Keratinocyte (primary cell): ENCODE measurements at regions not wholly inside any gene's neighbourhood (a gene's known extent, or its start where the extent isn't known, plus 50 kb on each side); places are given as distances from the start of the nearest gene placed in this dataset.
A peak's percentile ranks its signal among the peaks of the same experiment; 100 is the strongest.

Source experiments
- DNase-seq: peaks from one replicate; pipeline ENCODE4 v3.0.0-alpha.2; 2011; ENCODE audit warnings: low read depth, missing footprints, low spot score
- FAIRE-seq: peaks from 2 replicates; lab custom pipeline; 2011; peaks lifted over from hg19 to GRCh38; lab: Jason Lieb, UNC
- H2AFZ ChIP-seq: 2 replicates; pipeline ENCODE4 v1.6.0; 2012; ENCODE audit warnings: low read length, control low read depth, inconsistent platforms; ENCODE audit not compliant: control insufficient read depth
- H3K27ac ChIP-seq: 2 replicates; pipeline ENCODE4 v1.5.1; 2011; ENCODE audit warnings: low read length; ENCODE audit not compliant: control insufficient read depth, insufficient read depth
- H3K27me3 ChIP-seq: 3 replicates; pipeline ENCODE4 v1.6.0; 2011; ENCODE audit warnings: low read length; ENCODE audit not compliant: control insufficient read depth, insufficient read depth; ENCODE audit errors: extremely low read depth
- H3K36me3 ChIP-seq, 2 experiments: 2 replicates in 1 of 2; 3 replicates in 1 of 2; pipeline ENCODE4 v1.5.1; 2011; ENCODE audit warnings: low read length in 2 of 2, mild to moderate bottlenecking in 1 of 2; ENCODE audit not compliant: control insufficient read depth in 2 of 2, insufficient read depth in 2 of 2; ENCODE audit errors: extremely low read depth in 1 of 2
- H3K4me1 ChIP-seq: 3 replicates; pipeline ENCODE4 v1.5.1; 2011; ENCODE audit warnings: low read length; ENCODE audit not compliant: control insufficient read depth, insufficient read depth; ENCODE audit errors: extremely low read depth
- H3K4me2 ChIP-seq: 3 replicates; pipeline ENCODE4 v1.6.0; 2011; ENCODE audit warnings: low read depth, low read length; ENCODE audit not compliant: control insufficient read depth, insufficient read depth; ENCODE audit errors: extremely low read depth
- H3K4me3 ChIP-seq, 3 experiments: fragments of 200-600 bp in 1 of 3; sonication (generic) in 1 of 3; 2 replicates in 2 of 3; 3 replicates in 1 of 3; pipeline ENCODE4 v1.5.1; 2011 to 2016; ENCODE audit warnings: low read length in 3 of 3, mild to moderate bottlenecking in 3 of 3, control low read depth in 2 of 3, inconsistent platforms in 1 of 3, low read depth in 1 of 3, mixed read lengths in 1 of 3, mixed run types in 1 of 3, moderate library complexity in 1 of 3; ENCODE audit not compliant: control insufficient read depth in 2 of 3, insufficient read depth in 2 of 3; ENCODE audit errors: extremely low read depth in 1 of 3
- H3K79me2 ChIP-seq: 2 replicates; pipeline ENCODE4 v1.6.0; 2012; ENCODE audit warnings: low read length; ENCODE audit not compliant: control insufficient read depth, insufficient read depth
- H3K9ac ChIP-seq: 3 replicates; pipeline ENCODE4 v1.6.0; 2011; ENCODE audit warnings: low read length; ENCODE audit not compliant: control insufficient read depth, insufficient read depth; ENCODE audit errors: extremely low read depth
- H3K9me1 ChIP-seq: 3 replicates; pipeline ENCODE4 v1.6.0; 2011; ENCODE audit warnings: low read length; ENCODE audit not compliant: control insufficient read depth, insufficient read depth; ENCODE audit errors: extremely low read depth
- H3K9me3 ChIP-seq: 2 replicates; pipeline ENCODE4 v1.5.1; 2012; ENCODE audit warnings: low read depth, low read length; ENCODE audit not compliant: control insufficient read depth
- H4K20me1 ChIP-seq: 3 replicates; pipeline ENCODE4 v1.6.0; 2011; ENCODE audit warnings: low read length; ENCODE audit not compliant: control insufficient read depth, insufficient read depth; ENCODE audit errors: extremely low read depth
- EZH2 ChIP-seq: IDR thresholded peaks from one replicate; pipeline ENCODE4 v1.6.1; 2012; ENCODE audit warnings: inconsistent platforms, mild to moderate bottlenecking, low read length, moderate library complexity
- dilution Hi-C: fragments of 300-500 bp; cut with MboI; formaldehyde crosslinking; loops from one replicate; pipeline ENCODE4 v1.7.0; 2020; ENCODE audit warnings: low sequenced_read_pairs; ENCODE audit not compliant: extremely low pct_ligation_motif_present
- TF ChIP-seq, protein P1 (sequence below), 3 experiments: IDR thresholded peaks in 1 of 3; conservative IDR thresholded peaks in 1 of 3; optimal IDR thresholded peaks in 1 of 3; 2 replicates in 2 of 3; 3 replicates in 1 of 3; pipeline versions ENCODE3 to v1.5.1; 2011; ENCODE audit warnings: low read length in 3 of 3, mild to moderate bottlenecking in 3 of 3, moderate library complexity in 2 of 3, control low read depth in 1 of 3, inconsistent platforms in 1 of 3; ENCODE audit not compliant: insufficient read depth in 2 of 3; ENCODE audit errors: extremely low read depth in 1 of 3

DNA sequence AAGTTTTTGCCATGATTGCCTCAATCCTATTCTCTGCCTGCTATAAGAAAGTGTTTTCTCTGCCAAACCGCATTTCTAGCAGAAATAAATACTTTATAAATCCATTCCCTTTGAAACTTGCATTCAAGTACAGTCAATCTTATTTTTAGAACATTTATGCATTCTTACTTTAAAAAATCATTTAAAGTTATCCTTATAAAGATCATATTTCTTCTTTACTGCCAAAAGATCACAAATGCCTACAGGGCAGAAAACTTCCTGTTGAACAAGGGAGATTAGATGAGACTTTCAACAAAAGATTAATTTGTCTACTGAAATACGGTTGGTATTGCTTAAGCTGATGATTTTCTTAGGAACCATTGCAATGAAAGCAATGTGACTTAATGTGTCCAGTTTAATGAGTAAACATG lies 207.2 kb upstream of the SLIT2 start:
- Histone ChIP-seq H3K4me1 (peaks cover 3% of the 10 kb centered on the region), H3K9ac (no peak overlapping the region), H3K79me2 (no peaks in the 10 kb centered on the region), H3K27ac (no peak overlapping the region), H3K27me3 (no peaks in the 10 kb centered on the region), H3K9me3 (no peaks in the 10 kb centered on the region), H3K36me3 (no peaks in the 10 kb centered on the region), H3K9me1 (no peaks in the 10 kb centered on the region), H3K4me3 (no peak overlapping the region), H3K4me2 (no peak overlapping the region), H2AFZ (no peak overlapping the region), H4K20me1 (no peaks in the 10 kb centered on the region)
- DNase-seq (no peak), FAIRE-seq (no peak)
- dilution Hi-C loops: no loop called here
- TF ChIP-seq, protein P1, sequence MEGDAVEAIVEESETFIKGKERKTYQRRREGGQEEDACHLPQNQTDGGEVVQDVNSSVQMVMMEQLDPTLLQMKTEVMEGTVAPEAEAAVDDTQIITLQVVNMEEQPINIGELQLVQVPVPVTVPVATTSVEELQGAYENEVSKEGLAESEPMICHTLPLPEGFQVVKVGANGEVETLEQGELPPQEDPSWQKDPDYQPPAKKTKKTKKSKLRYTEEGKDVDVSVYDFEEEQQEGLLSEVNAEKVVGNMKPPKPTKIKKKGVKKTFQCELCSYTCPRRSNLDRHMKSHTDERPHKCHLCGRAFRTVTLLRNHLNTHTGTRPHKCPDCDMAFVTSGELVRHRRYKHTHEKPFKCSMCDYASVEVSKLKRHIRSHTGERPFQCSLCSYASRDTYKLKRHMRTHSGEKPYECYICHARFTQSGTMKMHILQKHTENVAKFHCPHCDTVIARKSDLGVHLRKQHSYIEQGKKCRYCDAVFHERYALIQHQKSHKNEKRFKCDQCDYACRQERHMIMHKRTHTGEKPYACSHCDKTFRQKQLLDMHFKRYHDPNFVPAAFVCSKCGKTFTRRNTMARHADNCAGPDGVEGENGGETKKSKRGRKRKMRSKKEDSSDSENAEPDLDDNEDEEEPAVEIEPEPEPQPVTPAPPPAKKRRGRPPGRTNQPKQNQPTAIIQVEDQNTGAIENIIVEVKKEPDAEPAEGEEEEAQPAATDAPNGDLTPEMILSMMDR (optimal IDR thresholded peaks at IDR 0.05 in 1 of 3, IDR thresholded peaks at IDR 0.05 in 1 of 3, conservative IDR thresholded peaks at IDR 0.05 in 1 of 3; ENCODE audit: extremely low read depth in 1 of 3, insufficient read depth in 2 of 3, low read length in 3 of 3): no peak
- no peak for TF ChIP-seq EZH2

DNA sequence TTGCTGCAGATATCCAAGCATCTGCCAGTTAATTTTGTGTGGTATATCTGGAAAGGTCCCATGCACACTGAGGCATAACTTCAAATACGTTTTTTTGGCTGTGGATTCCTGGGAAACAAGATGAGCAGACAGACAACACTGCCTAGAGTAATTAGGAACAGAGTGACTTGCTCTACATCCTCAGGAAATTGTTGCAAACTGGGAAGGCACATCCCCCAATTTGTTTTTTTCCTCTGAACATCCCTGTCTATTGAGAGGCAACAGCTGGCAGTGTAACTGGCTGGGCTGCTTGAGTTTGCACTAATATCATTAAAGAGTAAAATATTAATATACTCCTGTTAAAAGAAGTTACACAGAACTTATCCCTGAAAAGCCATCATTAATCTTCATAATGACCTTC lies 207.7 kb upstream of the SLIT2 start:
- Histone ChIP-seq H3K4me3 (no peak overlapping the region), H3K4me1 (peaks cover 3% of the 10 kb centered on the region), H3K9me3 (no peaks in the 10 kb centered on the region), H3K27ac (no peak overlapping the region), H3K79me2 (no peaks in the 10 kb centered on the region), H3K9me1 (no peaks in the 10 kb centered on the region), H3K36me3 (no peaks in the 10 kb centered on the region), H3K4me2 (no peak overlapping the region), H4K20me1 (no peaks in the 10 kb centered on the region), H3K27me3 (no peaks in the 10 kb centered on the region), H3K9ac (no peak overlapping the region), H2AFZ (no peak overlapping the region)
- TF ChIP-seq, protein P1 (optimal IDR thresholded peaks at IDR 0.05 in 1 of 3, IDR thresholded peaks at IDR 0.05 in 1 of 3, conservative IDR thresholded peaks at IDR 0.05 in 1 of 3; ENCODE audit: extremely low read depth in 1 of 3, insufficient read depth in 2 of 3, low read length in 3 of 3): no peak
- DNase-seq (no peak), FAIRE-seq (peak; percentile 36)
- dilution Hi-C loops: no loop called here
